HG02981 (cell line): ENCODE measurements at regions not wholly inside any gene's neighbourhood (a gene's known extent, or its start where the extent isn't known, plus 50 kb on each side); places are given as distances from the start of the nearest gene placed in this dataset.

ENCODE experiments used
- ATAC-seq: cut with Tn5 transposase; IDR thresholded peaks from one replicate; pipeline ENCODE4 v1.9.1; 2021; ENCODE audit warnings: mild to moderate bottlenecking, moderate library complexity; ENCODE audit not compliant: unreplicated experiment

- no peak for ATAC-seq
Measured at GRCh38 chr22:48554893-48555572, 1272.6 kb downstream of the BRD1 start.

- ATAC-seq, result no peak
Measured at GRCh38 chr22:48553694-48554308, 1273.9 kb downstream of the BRD1 start.

- no peak for ATAC-seq
Measured at GRCh38 chr22:48553119-48553518, 1274.6 kb downstream of the BRD1 start.

- ATAC-seq, result no peak
Measured at GRCh38 chr22:48551716-48552268, 1275.9 kb downstream of the BRD1 start.

GRCh38 chr22:48551061-48551460 is 1276.6 kb downstream of the BRD1 start:
- ATAC-seq, result no peak

- ATAC-seq, result no peak
Measured at GRCh38 chr22:48548391-48548790, 1279.3 kb downstream of the BRD1 start.

- no peak for ATAC-seq
Measured at GRCh38 chr22:48547971-48548370, 1279.7 kb downstream of the BRD1 start.

- no peak for ATAC-seq
Measured at GRCh38 chr22:48546653-48547424, 1280.8 kb downstream of the BRD1 start.

- no peak for ATAC-seq
Measured at GRCh38 chr22:48545987-48546386, 1281.7 kb downstream of the BRD1 start.

GRCh38 chr22:48541401-48542098 is 1286.1 kb downstream of the BRD1 start:
- ATAC-seq, result no peak

- ATAC-seq, result no peak
Measured at GRCh38 chr22:48539261-48539660, 1288.4 kb downstream of the BRD1 start.

GRCh38 chr22:48538291-48538820 is 1289.3 kb downstream of the BRD1 start:
- no peak for ATAC-seq

- no peak for ATAC-seq
Measured at GRCh38 chr22:48537343-48537680, 1290.4 kb downstream of the BRD1 start.

GRCh38 chr22:48536541-48537342 is 1290.9 kb downstream of the BRD1 start:
- no peak for ATAC-seq

- no peak for ATAC-seq
Measured at GRCh38 chr22:48535868-48536540, 1291.7 kb downstream of the BRD1 start.

GRCh38 chr22:48534395-48534958 is 1293.2 kb downstream of the BRD1 start:
- no peak for ATAC-seq

- ATAC-seq, result no peak
Measured at GRCh38 chr22:48532986-48533385, 1294.7 kb downstream of the BRD1 start.

GRCh38 chr22:48531761-48532435 is 1295.8 kb downstream of the BRD1 start:
- no peak for ATAC-seq

- no peak for ATAC-seq
Measured at GRCh38 chr22:48531108-48531507, 1296.6 kb downstream of the BRD1 start.
